HepG2 (cell line): ENCODE measurements at regions not wholly inside any gene's neighbourhood (a gene's known extent, or its start where the extent isn't known, plus 50 kb on each side); places are given as distances from the start of the nearest gene placed in this dataset.

ENCODE experiments used
- CHCHD3 ChIP-seq: sonication (generic); formaldehyde crosslinking; IDR thresholded peaks from 2 replicates; pipeline ENCODE4 v1.8.0; 2022; ENCODE audit warnings: mild to moderate bottlenecking, missing genetic modification reagents, moderate library complexity
- CTCF ChIP-seq: sonication (generic); formaldehyde crosslinking; IDR thresholded peaks from 2 replicates; pipeline ENCODE4 v1.5.0; 2020; ENCODE audit warnings: mild to moderate bottlenecking, missing genetic modification reagents, moderate library complexity
- HMGA1 ChIP-seq: sonication (generic); formaldehyde crosslinking; conservative IDR thresholded peaks from 2 replicates; pipeline ENCODE4 v1.4.0; 2020; ENCODE audit warnings: missing genetic modification reagents
- REST ChIP-seq, 2 experiments: IDR thresholded peaks; 2 replicates each; pipeline ENCODE4 v1.6.1; 2011 to 2012; ENCODE audit warnings: low read length in 2 of 2, borderline replicate concordance in 1 of 2, low read depth in 1 of 2, mild to moderate bottlenecking in 1 of 2, moderate library complexity in 1 of 2
- YY1 ChIP-seq: IDR thresholded peaks from 2 replicates; pipeline ENCODE4 v1.6.1; 2011; ENCODE audit warnings: low read length, low read depth, moderate library complexity, mild to moderate bottlenecking; ENCODE audit not compliant: insufficient read depth, insufficient replicate concordance

GRCh38 chr5:179495906-179496455 is 54.4 kb upstream of the RUFY1 start:
- TF ChIP-seq CTCF (CRISPR knock-in tag) = peak; percentile 73
- TF ChIP-seq CHCHD3 (CRISPR knock-in tag) = no peak
- no peak for TF ChIP-seq REST (IDR thresholded peaks at IDR 0.05; ENCODE audit: borderline replicate concordance in 1 of 2, low read depth in 1 of 2, low read length in 2 of 2)
- TF ChIP-seq YY1 = no peak
- no peak for TF ChIP-seq HMGA1 (CRISPR knock-in tag)
